GM21515 (cell line): ENCODE measurements at regions not wholly inside any gene's neighbourhood (a gene's known extent, or its start where the extent isn't known, plus 50 kb on each side); places are given as distances from the start of the nearest gene placed in this dataset.
A peak's percentile ranks its signal among the peaks of the same experiment; 100 is the strongest.
"Not testable (repeated sequence)": the region's sequence is repeated elsewhere in the genome, so short reads cannot be mapped to it uniquely, and the experiment has no call there.

Experiments used
- ATAC-seq: cut with Tn5 transposase; IDR thresholded peaks from one replicate; pipeline ENCODE4 v1.9.1; 2021; ENCODE audit not compliant: unreplicated experiment

GRCh38 chr5:42950116-42950455, 90.0 kb downstream of the ANXA2R start:
- ATAC-seq = no peak

- ATAC-seq = peak; percentile 61
These were observed 90.6 kb downstream of the ANXA2R start for GRCh38 chr5:42949348-42950115.

DNA sequence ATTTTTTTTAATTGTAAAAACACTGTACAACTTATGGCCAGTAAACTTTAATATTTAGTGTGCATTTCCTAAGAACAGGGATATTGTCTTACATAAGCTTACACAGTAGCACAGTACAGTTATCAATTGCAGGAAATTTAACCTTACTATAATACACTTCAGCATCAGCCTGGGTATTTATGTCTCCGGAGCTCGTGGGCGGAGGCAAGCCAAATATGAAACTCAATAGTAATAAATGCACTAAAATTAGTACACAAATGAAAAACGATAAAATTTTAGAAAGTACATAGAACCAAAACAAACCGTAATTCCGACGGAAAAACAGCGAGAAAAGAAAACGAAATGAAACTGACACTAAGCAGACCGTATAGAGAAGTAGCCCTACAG, 91.2 kb downstream of the ANXA2R start:
- peak; percentile 1 for ATAC-seq

- ATAC-seq = no peak
These were observed 95.1 kb downstream of the ANXA2R start for GRCh38 chr5:42944989-42945388.

GRCh38 chr5:42943931-42944631, 96.0 kb downstream of the ANXA2R start:
- no peak for ATAC-seq

DNA sequence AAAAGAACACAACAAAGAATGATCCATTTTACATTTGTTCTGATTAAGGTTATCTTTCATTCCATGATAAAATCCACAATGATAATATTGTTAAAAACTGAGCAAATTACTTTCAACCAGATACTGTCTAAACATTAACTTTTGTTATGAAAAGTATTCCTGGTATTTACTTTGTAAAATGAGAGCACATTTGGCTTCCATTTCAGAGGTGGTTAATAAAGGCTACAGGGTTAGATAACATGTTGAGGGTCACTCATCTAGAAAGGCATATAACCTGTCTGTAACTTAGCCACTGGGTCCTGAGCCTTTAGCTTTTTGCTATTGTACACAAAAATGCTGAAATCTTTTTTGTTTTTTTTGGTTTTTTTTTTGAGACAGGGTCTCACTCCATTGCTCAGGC, 99.3 kb downstream of the ANXA2R start:
- ATAC-seq = no peak

DNA sequence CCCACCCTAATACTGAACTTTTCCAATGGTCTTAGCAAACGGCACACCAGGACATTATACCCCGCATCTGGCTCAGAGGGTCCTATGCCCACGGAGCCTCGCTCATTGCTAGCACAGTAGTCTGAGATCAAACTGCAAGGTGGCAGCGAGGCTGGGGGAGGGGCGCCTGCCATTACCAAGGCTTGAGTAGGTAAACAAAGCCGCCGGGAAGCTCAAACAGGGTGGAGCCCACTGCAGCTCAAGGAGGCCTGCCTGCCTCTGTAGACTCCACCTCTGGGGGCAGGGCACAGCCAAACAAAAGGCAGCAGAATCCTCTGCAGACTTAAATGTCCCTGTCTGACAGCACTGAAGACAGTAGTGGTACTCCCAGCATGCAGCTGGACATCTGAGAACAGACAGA, 108.1 kb downstream of the ANXA2R start:
- not testable (repeated sequence) for ATAC-seq

DNA sequence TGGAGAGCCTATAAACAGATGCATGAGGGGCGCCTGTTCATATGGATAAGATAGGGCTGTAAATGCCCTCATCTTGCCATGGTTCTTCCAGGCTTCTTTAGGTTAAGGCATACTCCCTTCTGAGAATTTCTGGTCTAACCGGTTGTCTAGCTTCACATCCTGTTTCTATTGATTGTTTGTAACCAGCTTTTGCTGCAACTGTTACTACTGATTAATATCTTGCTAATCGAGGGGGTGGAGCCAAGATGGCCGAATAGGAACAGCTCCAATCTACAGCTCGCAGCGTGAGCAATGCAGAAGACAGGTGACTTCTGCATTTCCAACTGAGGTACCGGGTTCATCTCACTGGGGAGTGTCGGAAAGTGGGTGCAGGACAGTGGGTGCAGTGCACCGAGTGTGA, 108.7 kb downstream of the ANXA2R start:
- not testable (repeated sequence) for ATAC-seq

GRCh38 chr5:42930934-42931333, 109.2 kb downstream of the ANXA2R start:
- no peak for ATAC-seq

DNA sequence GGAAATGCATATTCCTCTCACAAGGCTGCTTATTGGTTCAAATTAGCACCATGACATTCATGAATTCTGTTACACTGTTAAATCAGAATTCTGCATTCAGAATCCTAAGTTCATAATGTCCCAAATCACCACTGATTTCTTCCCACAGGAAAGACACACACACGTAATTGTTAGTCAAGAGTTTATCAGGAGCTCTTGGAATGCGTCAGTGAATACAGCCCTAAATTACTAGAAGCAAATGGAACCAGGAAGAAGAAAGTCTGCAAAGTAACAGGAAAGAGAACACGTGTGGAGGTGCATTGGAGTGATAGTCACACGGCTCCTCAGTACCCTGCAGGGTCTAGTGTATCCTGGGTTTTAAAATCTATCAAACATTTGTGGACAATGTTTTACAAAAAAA, 110.2 kb downstream of the ANXA2R start:
- ATAC-seq = no peak

DNA sequence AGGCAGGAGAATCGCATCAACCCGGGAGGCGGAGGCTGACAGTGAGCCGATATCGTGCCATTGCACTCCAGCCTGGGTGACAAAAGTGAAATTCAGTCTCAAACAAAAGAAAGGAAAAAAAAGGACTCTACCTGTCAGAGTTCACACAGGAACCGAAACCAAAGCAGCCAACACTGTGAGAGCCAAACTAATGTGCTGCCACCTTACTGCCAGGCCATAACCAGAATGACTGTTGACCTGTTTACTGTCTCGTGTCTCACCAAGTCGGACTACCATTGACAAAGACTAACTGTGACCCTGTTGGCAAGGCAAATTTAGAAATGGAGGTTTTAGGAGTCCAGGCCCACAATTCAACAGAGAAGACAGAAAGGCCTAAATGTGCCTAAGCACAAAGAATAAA, 112.4 kb downstream of the ANXA2R start:
- no peak for ATAC-seq

DNA sequence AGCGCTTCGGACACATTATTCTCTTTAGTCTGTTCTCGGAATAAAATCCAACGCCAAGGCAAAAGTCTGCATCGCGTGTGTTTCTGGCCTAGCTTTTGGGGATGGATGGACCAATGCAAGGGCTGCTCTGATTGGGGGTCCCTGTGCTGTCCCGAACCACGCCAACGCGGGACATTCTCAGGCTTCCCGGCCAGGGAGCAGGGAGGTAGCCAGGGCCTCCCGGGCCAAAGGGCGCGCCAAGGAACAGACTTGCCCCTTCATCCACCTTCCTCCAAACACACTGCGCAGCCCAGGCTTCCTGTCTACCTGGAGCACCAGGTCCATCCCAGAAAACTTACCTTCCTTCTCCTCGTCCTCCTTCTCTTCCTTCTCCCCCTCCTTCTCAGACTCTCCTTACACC, 113.0 kb upstream of the SELENOP start:
- ATAC-seq = no peak

DNA sequence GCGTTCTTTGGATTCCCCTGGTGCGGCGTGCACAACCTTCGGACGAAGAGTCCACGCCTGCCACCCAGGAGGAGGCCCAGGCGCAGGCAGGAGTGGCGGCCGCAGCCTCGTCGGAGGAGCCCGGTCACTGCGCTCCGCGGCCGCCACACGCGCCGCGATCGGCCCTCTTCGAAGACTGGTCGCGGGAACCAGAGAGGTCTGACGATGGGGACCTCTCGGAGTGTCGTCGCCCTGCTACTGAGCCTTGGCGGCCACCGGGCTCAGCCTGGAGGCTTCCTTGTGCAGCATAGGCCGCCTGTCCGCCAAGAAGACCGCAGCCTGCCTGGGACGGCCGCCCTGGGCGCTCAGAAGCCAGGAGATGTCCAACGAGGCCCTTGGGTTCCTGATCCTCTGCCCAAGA, 112.5 kb upstream of the SELENOP start:
- no peak for ATAC-seq

DNA sequence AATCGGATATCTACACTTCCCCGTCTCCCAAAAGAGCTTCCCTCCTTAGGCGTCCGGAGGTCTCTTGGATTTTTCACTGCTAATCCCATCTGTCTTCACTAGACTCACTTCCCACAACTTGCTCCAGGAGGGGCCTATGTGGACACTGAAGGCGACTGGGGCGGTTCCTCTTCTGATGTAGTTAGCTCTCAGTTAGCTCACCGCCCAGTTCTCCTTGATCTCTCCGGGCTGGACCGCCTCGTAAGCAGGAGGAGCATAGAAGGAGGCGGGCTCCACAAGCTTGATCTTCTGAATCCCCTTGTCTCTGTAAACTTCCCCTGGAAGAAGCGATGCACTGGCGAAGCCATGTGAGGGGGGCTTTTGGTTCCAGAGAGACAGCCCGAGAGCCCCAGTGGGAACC, 112.0 kb upstream of the SELENOP start:
- no peak for ATAC-seq

- ATAC-seq = no peak
These were observed 107.9 kb upstream of the SELENOP start for GRCh38 chr5:42919600-42919999.

- no peak for ATAC-seq
These were observed 103.7 kb upstream of the SELENOP start for GRCh38 chr5:42915306-42915866.

DNA sequence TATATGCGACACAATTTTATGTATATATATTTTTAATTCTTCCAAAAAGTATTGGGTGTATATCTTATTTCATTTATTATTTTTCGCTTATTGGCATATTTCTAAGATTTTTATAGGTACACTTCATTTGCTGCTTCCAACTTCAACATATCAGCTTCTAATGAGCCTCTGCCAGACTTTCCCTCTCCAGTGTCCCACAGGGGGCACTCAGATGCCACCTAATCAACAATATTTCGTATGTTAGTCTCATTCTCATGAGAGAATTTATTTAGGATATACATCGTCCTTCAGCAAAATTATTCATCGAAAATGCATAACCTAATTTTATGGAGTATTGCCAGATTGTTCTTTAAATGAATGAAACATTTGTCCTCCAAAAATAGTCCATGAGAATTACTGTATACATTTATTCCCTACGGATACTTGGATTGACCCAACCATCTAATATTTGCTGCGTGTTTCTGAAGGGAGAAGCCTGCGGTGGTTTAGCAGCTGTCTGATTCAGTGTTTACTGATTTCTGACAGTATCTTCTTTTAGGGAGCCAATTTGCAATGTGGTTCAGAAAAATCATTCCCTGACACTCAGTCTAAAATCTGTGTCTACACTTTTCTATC, 100.6 kb upstream of the SELENOP start:
- no peak for ATAC-seq

DNA sequence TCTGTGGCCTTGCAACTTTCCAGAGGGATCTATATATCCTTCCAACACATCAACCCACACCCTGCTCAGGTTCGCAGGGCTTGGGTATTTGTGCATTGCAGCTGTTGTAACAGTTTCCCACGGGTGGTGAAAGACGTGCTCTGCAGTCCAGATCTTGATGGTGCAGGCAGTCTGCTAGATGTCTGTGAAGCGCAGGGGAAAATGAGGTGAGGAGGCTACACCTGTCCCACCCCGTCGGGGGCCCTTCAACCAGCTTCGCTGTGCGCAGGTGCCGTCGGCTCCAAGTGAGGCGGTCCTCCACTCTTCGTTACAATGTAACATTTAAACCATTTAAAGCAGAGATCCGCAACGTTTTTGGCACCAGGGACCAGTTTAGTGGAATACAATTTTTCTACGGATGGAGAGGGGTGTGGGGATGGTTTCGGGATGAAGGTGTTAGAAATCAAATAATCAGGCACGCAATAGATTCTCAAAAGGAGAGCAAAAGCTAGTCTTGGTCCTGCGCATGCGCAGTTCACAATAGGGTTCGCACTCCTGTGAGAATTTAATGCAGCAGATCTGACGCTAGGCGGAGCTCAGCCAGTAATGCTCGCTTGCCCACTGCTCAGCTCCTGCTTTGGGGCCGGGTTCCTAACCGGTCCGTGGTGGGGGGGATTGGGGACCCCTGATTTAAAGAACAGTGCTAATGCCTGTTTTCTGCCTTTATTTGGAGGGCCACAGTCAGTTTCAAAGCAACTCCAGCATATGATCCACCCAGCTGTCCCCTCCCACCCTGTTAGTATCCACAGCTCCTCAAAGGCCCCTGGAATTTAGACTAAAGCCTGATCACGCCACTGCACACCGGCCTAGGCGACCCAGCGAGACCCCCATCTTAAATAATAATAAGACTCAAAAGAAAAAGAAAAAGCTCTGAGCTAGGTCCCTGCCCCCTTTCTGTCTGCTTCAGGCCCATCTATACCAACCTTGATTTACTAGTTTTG, 97.1 kb upstream of the SELENOP start:
- ATAC-seq = peak; percentile 93

- ATAC-seq = peak; percentile 5
These were observed 96.4 kb upstream of the SELENOP start for GRCh38 chr5:42908086-42908485.

- ATAC-seq = no peak
These were observed 94.1 kb upstream of the SELENOP start for GRCh38 chr5:42905827-42906226.

DNA sequence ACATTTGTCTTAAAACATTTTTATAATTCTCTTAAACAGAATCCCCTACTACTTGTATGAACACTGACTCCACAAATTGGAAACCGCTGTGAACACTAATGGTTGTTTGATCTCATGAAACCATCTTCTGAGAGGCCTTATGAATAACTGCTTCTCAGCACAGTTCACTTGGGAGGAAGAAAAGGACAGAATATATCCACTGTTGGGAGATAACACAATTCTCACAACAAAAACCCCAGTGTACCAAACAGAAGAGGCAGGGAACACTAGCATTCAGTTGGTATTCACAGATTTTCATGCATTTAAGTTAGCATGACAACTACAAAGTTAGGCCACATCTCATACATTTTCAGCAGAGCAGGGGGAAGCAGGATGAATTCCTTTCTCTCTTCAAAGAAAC, 89.0 kb upstream of the SELENOP start:
- ATAC-seq = no peak
